ENCODE measurements at regions not wholly inside any gene's neighbourhood (a gene's known extent, or its start where the extent isn't known, plus 50 kb on each side); places are given as distances from the start of the nearest gene placed in this dataset.

DNA sequence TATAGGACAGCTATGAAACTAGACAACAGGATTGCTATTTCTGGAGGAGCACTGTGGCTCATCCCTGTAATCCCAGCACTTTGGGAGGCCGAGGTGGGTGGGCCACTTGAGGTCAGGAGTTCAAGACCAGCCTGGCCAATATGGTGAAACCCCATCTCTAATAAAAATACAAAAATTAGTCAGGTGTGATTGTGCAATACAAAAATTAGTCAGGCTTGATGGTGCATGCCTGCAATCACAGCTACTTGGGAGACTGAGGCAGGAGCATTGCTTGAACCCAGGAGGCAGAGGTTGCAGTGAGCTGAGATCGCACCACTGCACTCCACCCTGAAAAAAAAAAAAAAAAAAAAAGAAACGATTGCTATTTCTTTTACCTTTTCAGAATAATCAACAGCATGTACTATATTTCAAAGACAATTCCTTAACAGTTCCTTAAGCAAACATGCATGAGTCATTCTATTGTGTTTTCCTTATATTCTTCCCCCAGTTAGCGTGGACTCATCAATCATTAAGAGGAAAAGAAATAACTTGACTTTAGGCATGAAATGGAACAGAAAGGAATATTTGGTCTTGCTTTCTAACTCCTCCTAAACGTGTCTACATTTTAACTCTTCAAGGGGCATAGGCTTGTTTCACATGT is 162.6 kb downstream of the TAF11L14 start:
- TF ChIP-seq EZH2phosphoT487 (IDR thresholded peaks at IDR 0.05; ENCODE audit: insufficient read depth, low read depth): no peak
- TF ChIP-seq EZH2 (IDR thresholded peaks at IDR 0.05; ENCODE audit: insufficient read depth, poor library complexity, severe bottlenecking): no peak
